B cell (primary cell): ENCODE measurements at regions not wholly inside any gene's neighbourhood (a gene's known extent, or its start where the extent isn't known, plus 50 kb on each side); places are given as distances from the start of the nearest gene placed in this dataset.

Experiments used
- CTCF ChIP-seq: fragments of 200-600 bp; IDR thresholded peaks from one replicate; pipeline ENCODE4 v1.8.0; 2022; ENCODE audit warnings: antibody characterized with exemption, mild to moderate bottlenecking
- EZH2 ChIP-seq: IDR thresholded peaks from 2 replicates; pipeline ENCODE4 v1.6.1; 2012; ENCODE audit warnings: borderline replicate concordance, low read depth, mild to moderate bottlenecking, moderate library complexity, low read length; ENCODE audit not compliant: insufficient read depth, poor library complexity, severe bottlenecking

GRCh38 chr18:76709659-76710645 is 112.4 kb upstream of the ZNF236 start:
- TF ChIP-seq CTCF (peak; percentile 97), EZH2 (no peak)
